GM12874 (cell line): ENCODE measurements at regions not wholly inside any gene's neighbourhood (a gene's known extent, or its start where the extent isn't known, plus 50 kb on each side); places are given as distances from the start of the nearest gene placed in this dataset.

Source experiments
- TF ChIP-seq, protein P1 (sequence below): IDR thresholded peaks from 2 replicates; pipeline ENCODE4 v1.5.1; 2011; ENCODE audit warnings: low read depth, mild to moderate bottlenecking, control low read depth, low read length, moderate library complexity; ENCODE audit not compliant: insufficient read depth

DNA sequence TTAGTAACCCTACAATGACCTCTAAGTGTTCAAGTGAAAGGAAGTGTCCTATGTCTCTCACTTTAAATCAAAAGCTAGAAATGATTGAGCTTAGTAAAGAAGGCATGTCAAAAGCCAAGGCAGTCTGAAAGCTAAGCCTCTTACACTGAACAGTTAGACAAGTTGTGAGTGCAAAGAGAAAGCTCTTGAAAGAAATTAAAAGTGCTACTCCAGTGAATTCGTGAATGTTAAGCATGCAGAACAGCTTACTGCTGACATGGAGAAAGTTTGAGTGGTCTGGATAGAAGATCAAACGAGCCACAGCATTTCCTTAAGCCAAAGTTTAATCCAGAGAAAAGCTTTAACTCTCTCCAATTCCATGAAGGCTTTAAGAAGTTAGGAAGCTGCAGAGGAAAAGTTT, 373.7 kb downstream of the NR4A2 start:
- TF ChIP-seq, protein P1, sequence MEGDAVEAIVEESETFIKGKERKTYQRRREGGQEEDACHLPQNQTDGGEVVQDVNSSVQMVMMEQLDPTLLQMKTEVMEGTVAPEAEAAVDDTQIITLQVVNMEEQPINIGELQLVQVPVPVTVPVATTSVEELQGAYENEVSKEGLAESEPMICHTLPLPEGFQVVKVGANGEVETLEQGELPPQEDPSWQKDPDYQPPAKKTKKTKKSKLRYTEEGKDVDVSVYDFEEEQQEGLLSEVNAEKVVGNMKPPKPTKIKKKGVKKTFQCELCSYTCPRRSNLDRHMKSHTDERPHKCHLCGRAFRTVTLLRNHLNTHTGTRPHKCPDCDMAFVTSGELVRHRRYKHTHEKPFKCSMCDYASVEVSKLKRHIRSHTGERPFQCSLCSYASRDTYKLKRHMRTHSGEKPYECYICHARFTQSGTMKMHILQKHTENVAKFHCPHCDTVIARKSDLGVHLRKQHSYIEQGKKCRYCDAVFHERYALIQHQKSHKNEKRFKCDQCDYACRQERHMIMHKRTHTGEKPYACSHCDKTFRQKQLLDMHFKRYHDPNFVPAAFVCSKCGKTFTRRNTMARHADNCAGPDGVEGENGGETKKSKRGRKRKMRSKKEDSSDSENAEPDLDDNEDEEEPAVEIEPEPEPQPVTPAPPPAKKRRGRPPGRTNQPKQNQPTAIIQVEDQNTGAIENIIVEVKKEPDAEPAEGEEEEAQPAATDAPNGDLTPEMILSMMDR: no peak

GRCh38 chr2:155947069-155947468, 385.5 kb downstream of the NR4A2 start:
- TF ChIP-seq, protein P1: no peak

DNA sequence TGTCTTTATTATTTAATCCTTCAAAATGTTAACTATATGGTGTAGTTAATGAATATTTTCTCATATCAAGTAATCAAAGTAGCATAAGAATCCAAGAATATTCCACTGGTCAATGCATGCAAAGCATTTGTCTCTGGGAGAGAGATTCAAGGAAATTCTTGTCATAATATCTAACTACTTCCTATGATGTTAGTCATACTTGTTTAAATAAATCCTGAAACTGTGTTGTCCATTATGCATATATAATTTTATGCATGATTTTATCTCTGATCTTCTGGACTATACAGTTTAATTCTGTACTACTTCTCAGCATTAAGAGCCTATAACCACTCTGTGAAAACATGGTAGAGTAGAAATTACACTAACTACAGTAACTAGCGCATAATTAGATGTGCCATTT, 388.3 kb downstream of the NR4A2 start:
- TF ChIP-seq, protein P1: no peak

DNA sequence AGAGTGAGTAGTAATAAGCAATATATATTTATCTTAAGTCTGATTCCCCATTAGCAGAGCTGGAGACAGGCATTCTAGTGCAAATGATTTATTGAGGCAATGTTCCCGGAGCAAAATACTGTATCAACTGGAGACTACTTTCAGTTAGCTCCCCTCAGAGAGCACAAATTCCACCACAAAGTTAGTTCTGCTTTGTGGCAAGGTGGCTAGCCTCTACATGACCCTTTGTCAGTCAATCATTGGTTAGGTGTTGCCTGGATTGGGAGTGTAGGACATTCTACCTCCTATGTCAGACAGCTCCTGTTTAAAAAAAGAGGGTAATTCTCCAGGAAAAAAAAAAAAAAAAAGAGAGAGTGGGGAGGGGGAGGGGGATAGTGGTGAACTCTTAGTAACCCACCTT, 402.2 kb downstream of the NR4A2 start:
- TF ChIP-seq, protein P1: no peak

- TF ChIP-seq, protein P1: no peak
Measured at GRCh38 chr2:155917380-155917779, 415.1 kb downstream of the NR4A2 start.

GRCh38 chr2:155913356-155913755, 419.2 kb downstream of the NR4A2 start:
- TF ChIP-seq, protein P1: no peak

DNA sequence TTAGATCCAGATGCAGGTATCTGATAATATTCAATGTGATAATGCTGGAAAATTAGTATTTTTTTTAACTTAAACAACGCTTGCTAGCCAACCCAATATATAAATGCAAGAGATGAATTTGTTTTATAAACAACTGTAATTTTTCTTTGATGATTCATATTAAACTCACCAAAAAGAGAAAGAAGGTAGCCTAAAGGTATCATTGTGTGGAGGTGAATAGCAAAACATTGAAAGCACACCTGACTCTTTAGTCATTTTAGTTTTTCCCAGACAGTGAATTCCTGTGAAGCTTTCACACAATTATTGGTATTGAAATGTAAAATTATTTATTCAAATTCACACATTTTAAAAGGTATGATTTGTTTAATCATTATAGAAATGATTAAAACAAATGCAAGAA, 424.0 kb downstream of the NR4A2 start:
- TF ChIP-seq, protein P1: no peak

DNA sequence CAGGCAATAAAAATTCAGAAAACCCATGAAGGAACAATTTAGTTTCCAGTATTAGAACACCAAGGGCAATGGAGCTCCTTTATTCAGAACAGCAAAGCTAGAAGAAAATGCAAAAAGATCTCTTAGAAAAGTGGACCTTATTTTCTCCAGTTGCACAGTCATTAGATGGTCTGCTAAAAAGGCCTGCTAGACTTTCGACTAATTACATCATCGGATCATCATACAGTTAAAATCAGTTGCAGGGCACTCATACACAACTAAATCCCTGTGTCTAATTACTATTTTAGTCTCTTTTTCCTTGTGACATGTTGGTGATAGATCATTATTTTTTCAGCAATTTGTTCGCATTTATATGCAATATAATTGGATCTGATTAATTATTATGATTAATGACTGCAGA, 425.3 kb downstream of the NR4A2 start:
- TF ChIP-seq, protein P1: no peak
